HG03060 (cell line): ENCODE measurements at regions not wholly inside any gene's neighbourhood (a gene's known extent, or its start where the extent isn't known, plus 50 kb on each side); places are given as distances from the start of the nearest gene placed in this dataset.

Experiments
- ATAC-seq: cut with Tn5 transposase; IDR thresholded peaks from one replicate; pipeline ENCODE4 v1.9.1; 2021; ENCODE audit warnings: low read depth, moderate number of reproducible peaks; ENCODE audit not compliant: unreplicated experiment

DNA sequence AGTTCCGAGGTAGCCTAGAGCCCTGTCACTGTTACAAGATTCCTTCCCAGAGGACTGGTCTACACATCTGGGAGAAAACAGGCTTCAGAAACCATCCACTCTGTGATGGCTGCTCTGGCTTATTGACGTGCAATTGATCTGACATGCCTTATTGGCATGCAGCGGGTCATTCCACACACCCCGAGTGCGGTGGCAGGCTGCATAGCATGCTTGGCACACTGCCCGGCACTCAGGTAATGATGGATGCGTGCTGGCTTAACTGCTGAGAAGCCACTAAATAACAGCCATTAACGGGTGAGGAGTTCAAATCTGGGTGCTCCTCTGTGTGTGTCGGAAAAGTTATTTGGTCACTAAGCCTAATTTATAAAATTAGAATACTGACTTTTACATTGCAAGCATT is 67.9 kb upstream of the CDH4 start:
- ATAC-seq, result no peak

DNA sequence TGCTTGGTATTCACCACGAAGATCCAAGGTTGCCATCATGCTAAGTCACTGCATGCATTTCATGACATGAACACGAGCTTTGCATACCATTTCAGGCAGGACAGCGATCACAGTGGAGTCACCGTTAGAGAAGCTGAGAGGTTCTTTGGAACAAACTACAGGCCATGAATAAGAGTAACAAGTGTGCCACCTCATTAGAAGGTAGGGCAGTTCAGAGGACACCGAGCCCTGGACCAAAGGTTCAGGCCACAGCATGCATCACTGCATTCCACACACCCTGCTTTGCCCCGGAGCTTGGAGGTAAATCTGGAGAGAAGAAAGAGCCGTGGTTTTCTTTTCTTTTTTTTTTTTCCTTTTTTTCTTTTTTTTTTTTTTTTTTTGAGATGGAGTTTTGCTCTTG is 66.9 kb upstream of the CDH4 start:
- no peak for ATAC-seq

DNA sequence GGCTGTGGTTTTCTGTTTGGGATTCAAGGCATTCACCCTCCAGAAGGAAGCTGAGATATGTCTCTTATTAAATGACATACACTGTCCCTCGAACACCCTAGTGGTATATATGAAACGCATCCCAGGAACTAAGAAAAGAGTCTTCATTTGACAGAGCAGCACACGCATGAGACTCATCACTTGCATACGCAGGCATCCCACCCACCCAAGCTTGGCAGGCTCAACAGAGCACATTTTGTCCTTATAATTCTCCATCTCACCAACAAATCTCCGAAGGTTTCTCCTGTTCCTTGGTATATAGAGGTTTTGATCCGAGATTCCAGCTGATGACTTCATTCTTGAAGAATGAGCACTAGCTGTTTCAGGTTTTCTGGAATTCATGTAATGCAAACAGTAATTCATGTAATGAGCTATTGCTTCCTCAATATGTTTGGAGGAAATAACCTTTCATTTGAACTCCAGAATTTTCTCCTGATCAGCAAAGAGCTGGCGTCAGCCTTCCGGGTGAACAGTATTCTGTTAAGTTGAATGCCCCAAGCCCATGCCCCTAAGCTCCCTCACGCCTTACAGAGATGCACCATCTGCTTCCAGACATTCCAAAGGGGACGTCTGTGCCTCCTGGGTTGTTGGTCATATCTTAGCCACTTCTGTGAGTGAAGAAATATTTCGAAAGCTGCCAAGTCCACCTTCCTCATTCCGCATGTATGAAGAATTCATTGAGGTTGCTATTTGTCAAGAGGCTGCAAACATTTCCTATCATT is 66.0 kb upstream of the CDH4 start:
- no peak for ATAC-seq

DNA sequence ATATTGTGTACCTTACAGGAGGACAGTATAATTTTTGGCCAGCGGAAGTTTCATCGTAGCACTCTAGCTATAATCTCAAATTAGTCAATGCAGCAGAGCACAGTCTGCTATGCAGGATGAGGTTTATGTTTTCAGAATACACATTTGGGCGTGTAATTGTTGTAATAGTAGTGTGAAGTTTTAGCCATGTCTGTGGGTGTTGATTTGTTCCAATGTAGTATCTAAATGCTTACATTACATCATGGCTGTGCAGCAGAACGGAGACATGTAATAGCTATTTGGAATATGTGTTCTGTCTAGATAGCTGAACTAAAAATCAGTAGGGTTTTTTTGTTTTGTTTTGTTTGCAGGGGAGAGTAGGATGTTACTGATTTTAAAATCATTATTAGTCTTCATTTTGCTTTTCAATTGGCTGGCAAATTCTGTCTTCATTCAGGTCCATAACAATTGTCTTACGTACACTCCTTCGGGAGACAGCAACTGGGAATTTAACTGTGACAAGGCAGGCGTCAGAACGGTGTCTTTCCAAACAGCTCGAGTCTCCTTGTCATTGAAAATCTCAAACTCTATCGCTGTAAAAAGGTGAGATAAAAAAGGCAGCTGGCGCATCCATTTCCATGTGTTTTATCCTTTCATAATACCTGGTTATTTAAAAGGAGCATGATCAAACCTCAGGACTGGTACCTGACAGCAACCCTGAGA is 65.1 kb upstream of the CDH4 start:
- ATAC-seq, result no peak

DNA sequence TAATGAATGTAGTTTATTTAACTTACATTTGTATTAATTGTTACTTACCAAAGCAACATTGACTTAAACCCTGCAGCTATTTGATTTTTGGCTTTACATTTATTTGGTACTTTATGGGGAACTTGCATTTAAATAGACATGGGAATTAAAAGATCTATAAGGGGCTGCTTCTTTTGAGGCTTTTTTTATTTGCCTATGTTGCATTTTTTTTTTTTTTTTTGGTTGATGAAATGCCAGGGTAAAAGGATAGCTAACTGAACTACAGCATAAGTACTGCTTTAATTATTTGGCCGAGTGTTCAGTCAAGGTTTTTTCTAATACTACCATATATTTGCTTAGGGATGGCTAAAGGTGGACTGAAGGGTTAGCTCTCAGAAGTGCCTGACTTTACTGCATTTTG is 62.5 kb upstream of the CDH4 start:
- ATAC-seq, result no peak

DNA sequence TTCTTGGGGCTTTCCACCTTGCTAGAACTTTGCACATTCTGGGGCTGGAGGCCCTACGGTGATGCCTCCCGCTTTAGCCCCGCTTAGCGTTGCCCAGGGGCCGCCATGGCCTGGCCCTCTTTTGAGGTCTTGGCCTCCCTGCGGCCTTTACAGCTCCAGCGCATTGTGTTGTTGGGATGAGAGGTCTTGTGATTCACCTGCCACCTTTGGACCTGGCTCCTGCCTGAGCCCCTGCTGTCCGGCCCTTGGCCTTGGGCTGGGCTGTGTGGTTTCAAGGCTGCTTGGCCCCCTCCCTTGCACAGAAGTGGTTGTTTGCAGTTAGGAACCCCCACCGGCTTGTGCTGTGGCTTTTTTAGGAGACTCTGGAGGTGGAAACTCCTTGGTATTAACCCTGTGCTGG is 61.0 kb upstream of the CDH4 start:
- no peak for ATAC-seq

DNA sequence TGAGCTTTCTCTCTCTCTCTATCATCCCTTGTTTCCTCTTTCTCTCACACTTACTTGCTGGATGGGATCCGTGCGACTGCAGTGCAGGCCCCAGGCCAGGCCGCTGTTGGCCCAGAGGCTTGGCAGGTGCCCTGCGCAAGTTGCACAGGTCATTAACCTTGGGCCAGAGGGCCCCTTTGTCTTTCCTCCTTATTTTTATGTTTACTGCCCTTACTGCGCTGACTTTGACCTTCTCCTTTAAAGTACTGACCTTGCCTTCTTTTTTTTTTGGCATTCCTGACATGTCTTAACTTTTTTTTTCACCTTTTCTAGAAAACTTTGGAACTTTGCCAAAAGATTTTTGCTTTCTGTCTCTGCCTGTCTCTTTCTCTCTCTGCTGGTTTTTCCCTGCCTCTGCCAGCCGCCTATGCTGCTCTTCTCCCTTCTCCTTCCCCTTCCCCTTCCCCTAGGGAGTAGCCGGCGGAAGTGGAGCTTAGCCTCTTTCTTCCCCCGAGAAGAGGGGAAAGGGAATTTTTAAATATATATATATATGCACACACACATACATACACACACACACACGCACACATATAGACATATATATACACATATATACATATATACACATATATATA is 59.6 kb upstream of the CDH4 start:
- ATAC-seq, result no peak

DNA sequence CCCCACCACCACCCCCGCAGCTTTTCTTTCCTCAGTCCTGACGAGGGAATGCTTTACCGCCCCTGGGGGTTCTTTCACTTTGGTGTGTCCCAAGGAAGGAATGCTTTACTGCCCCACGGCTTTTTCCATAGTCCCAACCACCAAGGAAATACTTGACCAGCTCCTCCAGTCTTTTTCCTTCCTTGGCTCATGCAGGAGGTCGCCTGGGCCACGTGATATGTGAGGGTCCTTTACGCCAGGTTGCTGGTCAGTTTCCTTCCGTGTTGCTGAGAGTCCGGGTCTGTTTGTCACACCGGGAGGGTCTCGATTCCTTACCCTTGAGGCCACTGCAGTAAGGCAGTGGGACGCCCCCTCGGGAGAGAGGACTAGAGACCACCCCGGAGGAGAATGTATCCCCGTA is 58.9 kb upstream of the CDH4 start:
- ATAC-seq, result no peak
